K562 (cell line): ENCODE measurements at regions not wholly inside any gene's neighbourhood (a gene's known extent, or its start where the extent isn't known, plus 50 kb on each side); places are given as distances from the start of the nearest gene placed in this dataset.

Source experiments
- ADNP ChIP-seq: fragments of 200-800 bp; sonication (Bioruptor generic); IDR thresholded peaks from 2 replicates; pipeline ENCODE4 v1.6.1; 2016; ENCODE audit warnings: missing genetic modification characterization, missing compliant biosample characterization
- CBX8 ChIP-seq: fragments of 200-600 bp; sonication (generic); IDR thresholded peaks from 2 replicates; pipeline ENCODE4 v1.6.1; 2012; ENCODE audit warnings: borderline replicate concordance, mixed run types, low read depth, mild to moderate bottlenecking, moderate library complexity, mixed read lengths, low read length, control low read depth, inconsistent platforms; ENCODE audit not compliant: poor library complexity, severe bottlenecking; ENCODE audit errors: extremely low read depth
- ELF2 ChIP-seq: fragments of 250-450 bp; sonication (Bioruptor Pico); IDR thresholded peaks from 2 replicates; pipeline ENCODE4 v1.5.0; 2021; ENCODE audit warnings: mild to moderate bottlenecking
- HEY1 ChIP-seq: fragments of 250-450 bp; sonication (Bioruptor Pico); IDR thresholded peaks from 2 replicates; pipeline ENCODE4 v1.5.0; 2020; ENCODE audit warnings: mild to moderate bottlenecking, moderate library complexity, borderline replicate concordance
- HNRNPL ChIP-seq: fragments of 200-400 bp; formaldehyde crosslinking; IDR thresholded peaks from 2 replicates; pipeline ENCODE4 v1.6.1; 2017; ENCODE audit warnings: low read depth, mild to moderate bottlenecking, low read length
- JUND ChIP-seq, 2 experiments: IDR thresholded peaks; 2 replicates in 1 of 2; 3 replicates in 1 of 2; pipeline ENCODE4 v1.6.1; 2011; ENCODE audit warnings: borderline replicate concordance in 2 of 2, low read depth in 2 of 2, low read length in 2 of 2, improper control_type of control experiment in 1 of 2, missing biosample characterization in 1 of 2, missing genetic modification characterization in 1 of 2, missing genetic modification reagents in 1 of 2
- MTA3 ChIP-seq: fragments of 450-650 bp; formaldehyde crosslinking; IDR thresholded peaks from 2 replicates; pipeline ENCODE4 v1.6.1; 2017; ENCODE audit warnings: mild to moderate bottlenecking, borderline replicate concordance
- NFE2L1 ChIP-seq: fragments of 450-650 bp; IDR thresholded peaks from 2 replicates; pipeline ENCODE4 v1.6.1; 2016; ENCODE audit warnings: missing genetic modification characterization, low read depth, mild to moderate bottlenecking, missing compliant biosample characterization, moderate library complexity, borderline replicate concordance
- RCOR1 ChIP-seq, 2 experiments: IDR thresholded peaks; 2 replicates each; pipeline ENCODE4 v1.6.1; 2012; ENCODE audit warnings: low read depth in 2 of 2, low read length in 2 of 2, borderline replicate concordance in 1 of 2, improper control_type of control experiment in 1 of 2
- SAFB2 ChIP-seq: fragments of 200-400 bp; formaldehyde crosslinking; IDR thresholded peaks from 2 replicates; pipeline ENCODE4 v1.6.1; 2018; ENCODE audit warnings: borderline replicate concordance, low read length, low read depth, moderate library complexity; ENCODE audit not compliant: severe bottlenecking
- TCF7 ChIP-seq: sonication (generic); IDR thresholded peaks from 2 replicates; pipeline ENCODE4 v1.6.1; 2016; ENCODE audit warnings: antibody characterized with exemption, borderline replicate concordance
- TEAD1 ChIP-seq, 2 experiments: fragments of 450-650 bp in 1 of 2; sonication (generic) in 1 of 2; formaldehyde crosslinking; IDR thresholded peaks; 2 replicates each; pipeline versions ENCODE4 v1.4.0 to v1.8.0; 2020 to 2022; ENCODE audit warnings: mild to moderate bottlenecking in 2 of 2, missing genetic modification reagents in 1 of 2
- ZBTB8A ChIP-seq: fragments of 450-650 bp; IDR thresholded peaks from 2 replicates; pipeline ENCODE4 v1.6.1; 2018; ENCODE audit warnings: mild to moderate bottlenecking, moderate library complexity; ENCODE audit not compliant: partially characterized antibody
- ZC3H11A ChIP-seq: IDR thresholded peaks from 2 replicates; pipeline ENCODE4 v1.6.1; 2012; ENCODE audit warnings: low read depth, low read length, improper control_type of control experiment
- ZNF3 ChIP-seq: fragments of 250-450 bp; sonication (Bioruptor Pico); IDR thresholded peaks from 2 replicates; pipeline ENCODE4 v1.5.0; 2021; ENCODE audit warnings: mild to moderate bottlenecking, moderate library complexity
- ZNF76 ChIP-seq: fragments of 250-450 bp; sonication (Bioruptor Pico); IDR thresholded peaks from 2 replicates; pipeline ENCODE4 v1.4.0; 2020; ENCODE audit warnings: mild to moderate bottlenecking, moderate library complexity, borderline replicate concordance
- TF ChIP-seq, protein P1 (sequence below): fragments of 450-650 bp; IDR thresholded peaks from 2 replicates; pipeline ENCODE4 v1.6.1; 2016; ENCODE audit warnings: low read depth, mild to moderate bottlenecking, moderate library complexity
- TF ChIP-seq, protein P2 (sequence below): fragments of 250-450 bp; sonication (Bioruptor Pico); IDR thresholded peaks from 2 replicates; pipeline ENCODE4 v1.5.0; 2020; ENCODE audit warnings: mild to moderate bottlenecking, borderline replicate concordance
- TF ChIP-seq, protein P3 (sequence below): IDR thresholded peaks from 2 replicates; pipeline ENCODE4 v1.6.1; 2014; ENCODE audit warnings: antibody characterized with exemption
- TF ChIP-seq, protein P4 (sequence below): sonication (generic); formaldehyde crosslinking; IDR thresholded peaks from 2 replicates; pipeline ENCODE4 v1.5.0; 2020; ENCODE audit warnings: missing genetic modification reagents

DNA sequence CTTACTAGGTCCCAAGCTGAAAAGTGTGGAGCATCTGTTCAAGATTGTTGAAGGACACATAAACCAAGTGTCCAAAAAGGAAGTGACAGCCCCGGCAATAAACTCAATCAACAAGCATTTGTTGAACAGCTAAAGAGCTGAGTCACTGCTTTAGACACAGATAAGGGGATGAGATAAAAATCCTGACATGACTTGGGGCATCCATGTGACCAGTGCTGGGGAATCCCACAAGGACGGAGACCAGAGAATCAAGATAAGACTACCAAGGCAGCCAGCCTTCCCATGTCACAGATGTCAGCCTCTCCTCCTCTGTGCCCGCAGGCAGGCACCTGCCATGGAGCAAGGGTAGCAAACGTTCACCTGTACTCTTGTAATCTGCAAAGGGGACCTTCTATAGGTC, 118.6 kb upstream of the KAZN start (continued):
- TF ChIP-seq, protein P1, sequence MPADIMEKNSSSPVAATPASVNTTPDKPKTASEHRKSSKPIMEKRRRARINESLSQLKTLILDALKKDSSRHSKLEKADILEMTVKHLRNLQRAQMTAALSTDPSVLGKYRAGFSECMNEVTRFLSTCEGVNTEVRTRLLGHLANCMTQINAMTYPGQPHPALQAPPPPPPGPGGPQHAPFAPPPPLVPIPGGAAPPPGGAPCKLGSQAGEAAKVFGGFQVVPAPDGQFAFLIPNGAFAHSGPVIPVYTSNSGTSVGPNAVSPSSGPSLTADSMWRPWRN, result peak; percentile 21; the same call in 1 of the 2 replicates
- TF ChIP-seq SAFB2 (no peak), TCF7 (0 out of 2 replicates have a peak, but pooled peaks have one; percentile 21), TEAD1 (CRISPR knock-in tag; IDR thresholded peaks at IDR 0.05) (peak in 1 of 2 experiments; percentile 85; a peak in 1 of 4 replicates), HNRNPL (no peak), ADNP (tag) (peak; percentile 74), ZBTB8A (no peak), CBX8 (no peak), HEY1 (CRISPR knock-in tag) (peak; percentile 69; the same call in 1 of the 2 replicates), ELF2 (no peak), ZNF76 (CRISPR knock-in tag) (no peak), ZNF3 (CRISPR knock-in tag) (peak; percentile 100), RCOR1 (IDR thresholded peaks at IDR 0.05; ENCODE audit: borderline replicate concordance in 1 of 2, low read depth in 2 of 2, low read length in 2 of 2) (peak in 1 of 2 experiments; percentile 74; a peak in 1 of 4 replicates), ZC3H11A (no peak), MTA3 (peak; percentile 57; the same call in 1 of the 2 replicates), JUND (IDR thresholded peaks at IDR 0.05; ENCODE audit: borderline replicate concordance, low read depth, low read length) (peak; percentile 87), JUND (tag; IDR thresholded peaks at IDR 0.05; ENCODE audit: borderline replicate concordance, low read depth, low read length) (peak; percentile 82; the same call in 2 of the 3 replicates), NFE2L1 (tag) (peak; percentile 86)
- TF ChIP-seq, protein P2, sequence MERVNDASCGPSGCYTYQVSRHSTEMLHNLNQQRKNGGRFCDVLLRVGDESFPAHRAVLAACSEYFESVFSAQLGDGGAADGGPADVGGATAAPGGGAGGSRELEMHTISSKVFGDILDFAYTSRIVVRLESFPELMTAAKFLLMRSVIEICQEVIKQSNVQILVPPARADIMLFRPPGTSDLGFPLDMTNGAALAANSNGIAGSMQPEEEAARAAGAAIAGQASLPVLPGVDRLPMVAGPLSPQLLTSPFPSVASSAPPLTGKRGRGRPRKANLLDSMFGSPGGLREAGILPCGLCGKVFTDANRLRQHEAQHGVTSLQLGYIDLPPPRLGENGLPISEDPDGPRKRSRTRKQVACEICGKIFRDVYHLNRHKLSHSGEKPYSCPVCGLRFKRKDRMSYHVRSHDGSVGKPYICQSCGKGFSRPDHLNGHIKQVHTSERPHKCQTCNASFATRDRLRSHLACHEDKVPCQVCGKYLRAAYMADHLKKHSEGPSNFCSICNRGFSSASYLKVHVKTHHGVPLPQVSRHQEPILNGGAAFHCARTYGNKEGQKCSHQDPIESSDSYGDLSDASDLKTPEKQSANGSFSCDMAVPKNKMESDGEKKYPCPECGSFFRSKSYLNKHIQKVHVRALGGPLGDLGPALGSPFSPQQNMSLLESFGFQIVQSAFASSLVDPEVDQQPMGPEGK, result 0 out of 2 replicates have a peak, but pooled peaks have one; percentile 58
- TF ChIP-seq, protein P3, sequence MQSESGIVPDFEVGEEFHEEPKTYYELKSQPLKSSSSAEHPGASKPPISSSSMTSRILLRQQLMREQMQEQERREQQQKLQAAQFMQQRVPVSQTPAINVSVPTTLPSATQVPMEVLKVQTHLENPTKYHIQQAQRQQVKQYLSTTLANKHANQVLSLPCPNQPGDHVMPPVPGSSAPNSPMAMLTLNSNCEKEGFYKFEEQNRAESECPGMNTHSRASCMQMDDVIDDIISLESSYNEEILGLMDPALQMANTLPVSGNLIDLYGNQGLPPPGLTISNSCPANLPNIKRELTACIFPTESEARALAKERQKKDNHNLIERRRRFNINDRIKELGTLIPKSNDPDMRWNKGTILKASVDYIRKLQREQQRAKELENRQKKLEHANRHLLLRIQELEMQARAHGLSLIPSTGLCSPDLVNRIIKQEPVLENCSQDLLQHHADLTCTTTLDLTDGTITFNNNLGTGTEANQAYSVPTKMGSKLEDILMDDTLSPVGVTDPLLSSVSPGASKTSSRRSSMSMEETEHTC, result 0 out of 2 replicates have a peak, but pooled peaks have one; percentile 26
- TF ChIP-seq, protein P4, sequence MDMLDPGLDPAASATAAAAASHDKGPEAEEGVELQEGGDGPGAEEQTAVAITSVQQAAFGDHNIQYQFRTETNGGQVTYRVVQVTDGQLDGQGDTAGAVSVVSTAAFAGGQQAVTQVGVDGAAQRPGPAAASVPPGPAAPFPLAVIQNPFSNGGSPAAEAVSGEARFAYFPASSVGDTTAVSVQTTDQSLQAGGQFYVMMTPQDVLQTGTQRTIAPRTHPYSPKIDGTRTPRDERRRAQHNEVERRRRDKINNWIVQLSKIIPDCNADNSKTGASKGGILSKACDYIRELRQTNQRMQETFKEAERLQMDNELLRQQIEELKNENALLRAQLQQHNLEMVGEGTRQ, result peak; percentile 17; the same call in 1 of the 2 replicates
